ENCODE measurements at regions not wholly inside any gene's neighbourhood (a gene's known extent, or its start where the extent isn't known, plus 50 kb on each side); places are given as distances from the start of the nearest gene placed in this dataset.

DNA sequence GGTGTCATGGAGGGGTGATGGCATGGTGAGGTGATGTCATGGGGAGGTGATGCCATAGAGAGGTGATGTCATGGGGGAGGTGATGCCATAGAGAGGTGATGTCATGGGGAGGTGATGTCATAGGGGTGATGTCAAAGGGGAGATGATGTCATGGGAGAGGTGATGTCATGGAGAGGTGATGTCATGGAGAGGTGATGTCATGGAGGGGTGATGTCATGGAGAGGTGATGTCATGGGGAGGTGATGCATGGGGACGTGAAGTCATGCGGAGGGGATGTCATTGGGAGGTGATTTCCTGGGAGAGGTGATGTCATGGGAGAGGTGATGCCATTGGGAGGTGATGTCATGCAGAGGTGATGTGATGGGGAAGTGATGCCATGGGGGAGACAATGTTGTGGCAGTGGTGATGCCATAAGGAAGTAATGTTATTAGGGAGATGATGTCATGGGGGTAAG is 92.1 kb upstream of the C1orf174 start:
- Histone ChIP-seq H3K27ac (ENCODE audit: low read depth in 2 of 2, low read length in 2 of 2) (no peak overlapping the region), H3K36me3 (ENCODE audit: control insufficient read depth in 2 of 3, insufficient read depth in 3 of 3, low read length in 3 of 3) (no peaks in the 10 kb centered on the region), H3K9me3 (ENCODE audit: control insufficient read depth in 2 of 3, insufficient read depth in 1 of 3, low read length in 3 of 3) (peaks cover 0 to 10% (median 0%) of the 10 kb centered on the region in 3 donors), H3K4me3 (ENCODE audit: low read length in 3 of 3) (no peak overlapping the region), H3K27me3 (ENCODE audit: control insufficient read depth, insufficient read depth, low read length) (no peaks in the 10 kb centered on the region), H3K9ac (ENCODE audit: low read length in 3 of 3) (no peak overlapping the region), H3K4me1 (ENCODE audit: control insufficient read depth in 2 of 3, insufficient read depth in 2 of 3, low read depth in 1 of 3, low read length in 3 of 3) (no peaks in the 10 kb centered on the region)
- intact Hi-C loops (cut with DNase I): no loop called here
- TF ChIP-seq, protein P1, sequence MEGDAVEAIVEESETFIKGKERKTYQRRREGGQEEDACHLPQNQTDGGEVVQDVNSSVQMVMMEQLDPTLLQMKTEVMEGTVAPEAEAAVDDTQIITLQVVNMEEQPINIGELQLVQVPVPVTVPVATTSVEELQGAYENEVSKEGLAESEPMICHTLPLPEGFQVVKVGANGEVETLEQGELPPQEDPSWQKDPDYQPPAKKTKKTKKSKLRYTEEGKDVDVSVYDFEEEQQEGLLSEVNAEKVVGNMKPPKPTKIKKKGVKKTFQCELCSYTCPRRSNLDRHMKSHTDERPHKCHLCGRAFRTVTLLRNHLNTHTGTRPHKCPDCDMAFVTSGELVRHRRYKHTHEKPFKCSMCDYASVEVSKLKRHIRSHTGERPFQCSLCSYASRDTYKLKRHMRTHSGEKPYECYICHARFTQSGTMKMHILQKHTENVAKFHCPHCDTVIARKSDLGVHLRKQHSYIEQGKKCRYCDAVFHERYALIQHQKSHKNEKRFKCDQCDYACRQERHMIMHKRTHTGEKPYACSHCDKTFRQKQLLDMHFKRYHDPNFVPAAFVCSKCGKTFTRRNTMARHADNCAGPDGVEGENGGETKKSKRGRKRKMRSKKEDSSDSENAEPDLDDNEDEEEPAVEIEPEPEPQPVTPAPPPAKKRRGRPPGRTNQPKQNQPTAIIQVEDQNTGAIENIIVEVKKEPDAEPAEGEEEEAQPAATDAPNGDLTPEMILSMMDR (IDR thresholded peaks at IDR 0.05; ENCODE audit: borderline replicate concordance, extremely low read depth, insufficient read depth): no peak
- FAIRE-seq: no peak
- DNase-seq: no peak

DNA sequence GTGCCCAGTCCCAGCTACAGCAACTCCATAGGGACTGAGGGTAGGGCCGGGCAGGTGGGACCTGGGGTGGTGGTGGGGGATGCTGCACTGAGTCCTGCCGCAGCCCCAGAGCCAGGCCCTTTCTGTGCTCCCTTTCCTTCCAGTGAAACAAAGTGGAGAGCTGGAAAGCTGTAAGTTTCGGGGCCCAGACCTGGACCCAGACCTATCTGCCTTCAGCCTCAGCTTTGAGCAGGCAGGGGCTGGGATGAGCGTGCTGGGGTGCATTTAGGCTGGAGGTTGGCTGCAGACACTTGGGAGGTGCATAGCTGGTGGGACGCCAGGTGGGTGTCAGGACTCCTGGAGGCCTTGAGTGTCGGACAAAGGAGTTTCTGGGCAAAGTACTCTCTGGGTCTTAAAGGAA is 92.7 kb upstream of the C1orf174 start:
- no peaks in the 10 kb centered on the region for H3K27me3 ChIP-seq (ENCODE audit: control insufficient read depth, insufficient read depth, low read length)
- H3K9me3 ChIP-seq (ENCODE audit: control insufficient read depth in 2 of 3, insufficient read depth in 1 of 3, low read length in 3 of 3): peaks cover 0 to 10% (median 0%) of the 10 kb centered on the region in 3 donors
- DNase-seq: peak in 1 of 5 donors; percentile 46
- H3K36me3 ChIP-seq (ENCODE audit: control insufficient read depth in 2 of 3, insufficient read depth in 3 of 3, low read length in 3 of 3): no peaks in the 10 kb centered on the region
- H3K27ac ChIP-seq (ENCODE audit: low read depth in 2 of 2, low read length in 2 of 2): no peak overlapping the region
- TF ChIP-seq, protein P1 (IDR thresholded peaks at IDR 0.05; ENCODE audit: borderline replicate concordance, extremely low read depth, insufficient read depth): no peak
- no peak for FAIRE-seq
- no peak overlapping the region for H3K9ac ChIP-seq (ENCODE audit: low read length in 3 of 3)
- H3K4me3 ChIP-seq (ENCODE audit: low read length in 3 of 3): no peak overlapping the region
- intact Hi-C loops (cut with DNase I): no loop called here
- H3K4me1 ChIP-seq (ENCODE audit: control insufficient read depth in 2 of 3, insufficient read depth in 2 of 3, low read depth in 1 of 3, low read length in 3 of 3): no peaks in the 10 kb centered on the region

DNA sequence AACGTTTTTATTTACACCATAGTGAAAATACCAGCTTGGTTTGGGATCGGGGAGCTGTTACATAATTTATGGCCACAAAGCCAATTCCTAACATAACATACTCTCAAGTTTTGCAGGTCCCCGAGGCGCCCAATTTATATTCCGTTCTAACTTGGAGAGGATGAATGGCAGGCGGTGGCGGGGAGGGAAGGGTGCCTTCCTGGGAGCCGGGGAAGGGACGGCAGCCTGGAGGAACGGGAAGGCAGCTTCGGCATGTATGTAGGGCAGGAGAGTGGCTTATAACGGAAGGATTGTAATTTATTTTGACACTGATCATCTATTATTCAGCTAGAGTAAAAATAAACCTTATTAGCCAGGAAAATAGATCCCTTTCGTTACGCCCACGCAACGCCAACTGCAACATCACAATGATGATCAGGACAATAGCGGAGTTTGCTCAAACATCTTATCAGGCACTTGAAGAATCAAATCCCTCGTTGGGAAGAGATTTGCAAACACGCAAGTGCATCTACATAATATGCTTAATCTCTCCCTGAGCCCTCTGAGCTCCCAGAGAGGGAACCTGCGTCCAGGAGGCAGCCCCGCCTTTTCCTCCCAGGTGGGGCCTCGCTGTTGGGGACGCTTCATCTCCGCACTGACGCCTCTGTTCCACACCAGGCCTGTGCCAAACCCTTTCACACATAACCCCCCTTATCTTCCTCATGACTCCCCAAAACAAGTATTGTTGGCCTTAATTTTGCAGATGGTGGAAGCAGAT is 93.7 kb upstream of the C1orf174 start:
- TF ChIP-seq, protein P1 (IDR thresholded peaks at IDR 0.05; ENCODE audit: borderline replicate concordance, extremely low read depth, insufficient read depth): no peak
- Histone ChIP-seq H3K4me3 (ENCODE audit: low read length in 3 of 3) (no peak overlapping the region), H3K9me3 (ENCODE audit: control insufficient read depth in 2 of 3, insufficient read depth in 1 of 3, low read length in 3 of 3) (peaks cover 0 to 10% (median 0%) of the 10 kb centered on the region in 3 donors), H3K9ac (ENCODE audit: low read length in 3 of 3) (no peak overlapping the region), H3K4me1 (ENCODE audit: control insufficient read depth in 2 of 3, insufficient read depth in 2 of 3, low read depth in 1 of 3, low read length in 3 of 3) (no peaks in the 10 kb centered on the region), H3K27ac (ENCODE audit: low read depth in 2 of 2, low read length in 2 of 2) (no peak overlapping the region), H3K36me3 (ENCODE audit: control insufficient read depth in 2 of 3, insufficient read depth in 3 of 3, low read length in 3 of 3) (no peaks in the 10 kb centered on the region), H3K27me3 (ENCODE audit: control insufficient read depth, insufficient read depth, low read length) (no peaks in the 10 kb centered on the region)
- FAIRE-seq (no peak), DNase-seq (peak in 1 of 5 donors; percentile 35)
- intact Hi-C loops (cut with DNase I): no loop called here

All from kidney (tissue), 13 donors.